DOHH2 (cell line): ENCODE measurements at regions not wholly inside any gene's neighbourhood (a gene's known extent, or its start where the extent isn't known, plus 50 kb on each side); places are given as distances from the start of the nearest gene placed in this dataset.

ENCODE experiments used
- EZH2phosphoT487 ChIP-seq: fragments of 200-600 bp; sonication (generic); IDR thresholded peaks from 2 replicates; pipeline ENCODE4 v1.6.1; 2017; ENCODE audit warnings: borderline replicate concordance, mild to moderate bottlenecking, antibody characterized with exemption, low read length, moderate library complexity, mixed read lengths
- TF ChIP-seq, protein P1 (sequence below): fragments of 200-600 bp; sonication (generic); IDR thresholded peaks from one replicate; pipeline ENCODE4 v1.5.1; 2014; ENCODE audit warnings: antibody characterized with exemption, mild to moderate bottlenecking, low read depth, low read length; ENCODE audit not compliant: poor library complexity, severe bottlenecking

DNA sequence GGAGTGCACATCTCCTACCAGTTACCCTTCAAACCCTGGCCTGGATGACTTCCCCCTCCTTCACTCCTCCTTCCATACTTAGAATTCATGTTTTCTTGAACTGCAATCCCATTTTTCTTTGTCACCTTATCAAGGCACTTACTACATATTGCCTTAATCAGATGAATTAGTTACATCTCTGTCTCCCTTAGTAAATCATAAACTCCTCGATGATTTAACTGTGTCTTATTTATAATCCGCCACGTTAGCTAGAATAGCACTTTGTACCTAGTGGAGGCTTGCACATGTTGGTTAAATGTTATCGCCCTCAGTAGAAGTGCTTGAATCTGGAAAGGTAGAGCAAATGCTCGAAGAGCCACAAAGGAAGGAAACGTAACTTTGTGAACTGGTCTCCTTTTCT lies 94.7 kb upstream of the RAB11FIP2 start:
- TF ChIP-seq, protein P1, sequence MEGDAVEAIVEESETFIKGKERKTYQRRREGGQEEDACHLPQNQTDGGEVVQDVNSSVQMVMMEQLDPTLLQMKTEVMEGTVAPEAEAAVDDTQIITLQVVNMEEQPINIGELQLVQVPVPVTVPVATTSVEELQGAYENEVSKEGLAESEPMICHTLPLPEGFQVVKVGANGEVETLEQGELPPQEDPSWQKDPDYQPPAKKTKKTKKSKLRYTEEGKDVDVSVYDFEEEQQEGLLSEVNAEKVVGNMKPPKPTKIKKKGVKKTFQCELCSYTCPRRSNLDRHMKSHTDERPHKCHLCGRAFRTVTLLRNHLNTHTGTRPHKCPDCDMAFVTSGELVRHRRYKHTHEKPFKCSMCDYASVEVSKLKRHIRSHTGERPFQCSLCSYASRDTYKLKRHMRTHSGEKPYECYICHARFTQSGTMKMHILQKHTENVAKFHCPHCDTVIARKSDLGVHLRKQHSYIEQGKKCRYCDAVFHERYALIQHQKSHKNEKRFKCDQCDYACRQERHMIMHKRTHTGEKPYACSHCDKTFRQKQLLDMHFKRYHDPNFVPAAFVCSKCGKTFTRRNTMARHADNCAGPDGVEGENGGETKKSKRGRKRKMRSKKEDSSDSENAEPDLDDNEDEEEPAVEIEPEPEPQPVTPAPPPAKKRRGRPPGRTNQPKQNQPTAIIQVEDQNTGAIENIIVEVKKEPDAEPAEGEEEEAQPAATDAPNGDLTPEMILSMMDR: no peak
- no peak for TF ChIP-seq EZH2phosphoT487
